Esophagus (tissue), 2 donors: ENCODE measurements at regions not wholly inside any gene's neighbourhood (a gene's known extent, or its start where the extent isn't known, plus 50 kb on each side); places are given as distances from the start of the nearest gene placed in this dataset.

Source experiments
- H3K27ac ChIP-seq, 2 donors: one replicate each; pipeline ENCODE4 v1.5.1; 2013; ENCODE audit warnings: low read depth in 2 of 2, mild to moderate bottlenecking in 2 of 2, inconsistent platforms in 1 of 2, low read length in 1 of 2, moderate library complexity in 1 of 2
- H3K27me3 ChIP-seq, 2 donors: one replicate each; pipeline ENCODE4 v1.6.1; 2013; ENCODE audit warnings: low read length in 2 of 2, control low read depth in 1 of 2, mild to moderate bottlenecking in 1 of 2; ENCODE audit not compliant: insufficient read depth in 2 of 2, control insufficient read depth in 1 of 2
- H3K36me3 ChIP-seq, 2 donors: one replicate each; pipeline ENCODE4 v1.6.1; 2013; ENCODE audit warnings: low read length in 1 of 2; ENCODE audit not compliant: control insufficient read depth in 2 of 2, insufficient read depth in 2 of 2
- H3K4me1 ChIP-seq, 2 donors: one replicate each; pipeline ENCODE4 v1.6.1; 2013; ENCODE audit warnings: low read length in 1 of 2; ENCODE audit not compliant: control insufficient read depth in 2 of 2, insufficient read depth in 2 of 2
- H3K4me3 ChIP-seq, 2 donors: one replicate each; pipeline ENCODE4 v1.5.1; 2013; ENCODE audit warnings: low read length in 2 of 2, mild to moderate bottlenecking in 2 of 2, low read depth in 1 of 2, moderate library complexity in 1 of 2
- H3K9me3 ChIP-seq, 2 donors: one replicate each; pipeline ENCODE4 v1.6.1; 2013; ENCODE audit warnings: mild to moderate bottlenecking in 2 of 2, low read depth in 1 of 2, low read length in 1 of 2, moderate library complexity in 1 of 2; ENCODE audit not compliant: control insufficient read depth in 2 of 2, insufficient read depth in 1 of 2
- WGBS, 2 donors: extraction: QIAGEN DNeasy Blood & Tissue Kit; methylation state at CpG; one replicate each; pipeline ENCODE4 v1.1.7; 2013; 5-methylcytosine and 5-hydroxymethylcytosine counted together
- donor health status: healthy with polysubstance abuse.
- donor health status: Bipolar disorder and iron deficiency.

DNA sequence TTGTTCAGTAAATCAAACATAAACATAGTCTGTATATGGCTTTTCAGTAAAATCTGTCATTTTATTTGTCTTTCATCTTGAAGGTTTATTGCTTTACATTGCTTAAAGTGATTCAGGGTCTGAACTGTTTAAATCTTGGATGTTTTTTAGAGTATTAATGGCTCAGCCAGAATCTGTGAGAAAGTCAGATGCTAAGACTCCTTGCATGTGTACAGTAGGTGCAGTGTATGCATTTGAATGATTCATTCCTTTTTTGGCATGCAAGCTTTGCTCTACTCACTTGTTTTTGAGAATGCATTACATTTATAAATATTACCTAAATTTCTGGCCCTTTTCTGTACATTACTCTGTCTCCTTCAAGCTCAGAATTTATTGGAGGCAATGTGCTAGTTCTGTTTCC is 271.0 kb upstream of the RIOK2 start:
- Histone ChIP-seq H3K4me1 (no peaks in the 10 kb centered on the region), H3K27ac (no peak overlapping the region), H3K36me3 (no peaks in the 10 kb centered on the region), H3K4me3 (no peak overlapping the region), H3K9me3 (no peaks in the 10 kb centered on the region), H3K27me3 (no peaks in the 10 kb centered on the region)

DNA sequence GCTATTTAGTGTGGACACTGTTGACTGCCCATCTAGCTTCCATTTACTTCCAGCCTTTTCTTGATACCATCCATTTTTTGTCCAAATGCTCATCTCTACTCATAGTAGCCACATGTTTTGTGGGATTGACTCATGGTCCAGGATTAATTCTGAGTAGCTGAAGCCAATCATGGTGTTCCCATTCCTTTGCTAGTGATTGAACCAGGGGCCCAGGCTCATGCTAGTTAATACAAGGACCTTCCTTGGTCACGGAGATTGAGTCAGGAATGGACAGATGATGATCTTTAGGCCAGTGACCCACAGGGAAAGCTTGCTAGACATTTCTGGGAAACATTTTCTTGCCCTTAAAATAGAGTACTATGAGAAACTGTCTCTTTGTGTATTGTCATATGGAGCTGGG is 272.9 kb upstream of the RIOK2 start:
- Histone ChIP-seq H3K9me3 (no peaks in the 10 kb centered on the region), H3K27ac (no peak overlapping the region), H3K4me3 (no peak overlapping the region), H3K27me3 (no peaks in the 10 kb centered on the region), H3K4me1 (no peaks in the 10 kb centered on the region), H3K36me3 (no peaks in the 10 kb centered on the region)
- 81 to 84% methylated on average over 1 of the region's 1 CpG for WGBS, 2 donors

DNA sequence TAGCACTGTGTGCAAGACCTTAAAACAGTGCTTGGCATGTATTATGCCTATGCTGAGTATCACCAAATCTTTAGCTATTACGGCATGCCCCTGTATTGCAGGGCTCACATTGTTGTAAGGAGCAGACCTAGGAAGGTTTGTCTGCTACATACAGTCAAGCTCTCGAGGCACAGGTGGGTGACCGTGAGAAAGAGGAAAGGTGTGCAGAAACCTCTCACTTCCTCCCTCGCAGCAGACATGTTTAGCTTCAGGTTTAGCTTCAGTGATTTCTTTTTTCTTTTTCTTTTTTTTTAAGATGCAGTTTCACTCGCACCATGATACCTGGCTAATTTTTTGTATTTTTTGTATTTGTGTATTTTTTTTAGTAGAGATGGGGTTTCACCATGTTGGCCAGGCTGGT is 275.8 kb upstream of the RIOK2 start:
- no peak overlapping the region for H3K4me3 ChIP-seq
- H3K36me3 ChIP-seq = no peaks in the 10 kb centered on the region
- H3K27ac ChIP-seq = no peak overlapping the region
- WGBS, 2 donors = 86 to 87% methylated on average over 5 of the region's 5 CpGs
- H3K27me3 ChIP-seq = no peaks in the 10 kb centered on the region
- no peaks in the 10 kb centered on the region for H3K9me3 ChIP-seq
- H3K4me1 ChIP-seq = no peaks in the 10 kb centered on the region

DNA sequence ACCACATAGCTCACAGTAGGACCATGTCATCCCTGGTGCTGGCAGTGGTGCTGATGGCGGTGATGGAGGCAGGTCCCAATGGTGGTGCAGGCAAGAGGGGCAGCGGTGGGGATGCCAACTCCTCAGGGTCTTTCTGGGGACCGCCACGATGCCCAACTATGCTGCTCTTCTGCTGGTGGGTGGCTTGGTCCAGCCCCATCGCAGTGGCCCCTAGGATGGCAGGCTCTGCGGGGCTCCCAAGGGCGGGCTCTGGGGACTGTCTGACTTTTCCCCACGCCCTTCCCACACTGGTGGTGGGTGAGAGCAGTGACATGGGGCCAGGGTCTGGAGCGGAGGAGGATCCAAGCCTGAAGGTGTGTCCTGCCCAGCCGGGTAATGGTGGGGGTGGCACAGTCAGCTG is 288.9 kb upstream of the RIOK2 start:
- peaks cover 4 to 13% of the 10 kb centered on the region in 2 donors for H3K9me3 ChIP-seq
- H3K27me3 ChIP-seq = no peaks in the 10 kb centered on the region
- no peak overlapping the region for H3K4me3 ChIP-seq
- WGBS, 2 donors = 88 to 90% methylated on average over 10 of the region's 10 CpGs
- H3K36me3 ChIP-seq = no peaks in the 10 kb centered on the region
- H3K27ac ChIP-seq = no peak overlapping the region
- H3K4me1 ChIP-seq = no peaks in the 10 kb centered on the region

DNA sequence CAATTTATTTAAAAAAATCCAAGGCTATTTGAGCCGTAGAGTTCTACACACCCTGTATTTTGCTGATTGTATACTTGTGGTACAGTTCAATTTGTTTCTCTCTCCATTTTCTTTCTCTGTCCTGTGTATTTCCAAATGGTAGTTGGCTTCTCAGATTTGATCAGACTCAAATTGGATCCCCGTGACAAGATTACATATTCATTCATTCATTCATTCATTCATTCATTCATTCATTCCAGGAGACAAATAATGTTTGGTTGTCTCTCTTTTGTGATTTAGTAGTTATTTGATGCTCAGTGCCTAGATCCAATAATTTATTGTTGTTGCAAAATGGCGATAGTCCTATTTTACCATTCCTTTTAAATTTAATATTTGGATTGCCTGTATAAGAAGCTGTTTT is 292.8 kb upstream of the RIOK2 start:
- Histone ChIP-seq H3K4me1 (no peaks in the 10 kb centered on the region), H3K9me3 (peaks cover 4 to 6% of the 10 kb centered on the region in 2 donors), H3K27me3 (no peaks in the 10 kb centered on the region), H3K4me3 (no peak overlapping the region), H3K36me3 (no peaks in the 10 kb centered on the region), H3K27ac (no peak overlapping the region)
- 93% methylated on average over 3 of the region's 3 CpGs for WGBS, 2 donors

DNA sequence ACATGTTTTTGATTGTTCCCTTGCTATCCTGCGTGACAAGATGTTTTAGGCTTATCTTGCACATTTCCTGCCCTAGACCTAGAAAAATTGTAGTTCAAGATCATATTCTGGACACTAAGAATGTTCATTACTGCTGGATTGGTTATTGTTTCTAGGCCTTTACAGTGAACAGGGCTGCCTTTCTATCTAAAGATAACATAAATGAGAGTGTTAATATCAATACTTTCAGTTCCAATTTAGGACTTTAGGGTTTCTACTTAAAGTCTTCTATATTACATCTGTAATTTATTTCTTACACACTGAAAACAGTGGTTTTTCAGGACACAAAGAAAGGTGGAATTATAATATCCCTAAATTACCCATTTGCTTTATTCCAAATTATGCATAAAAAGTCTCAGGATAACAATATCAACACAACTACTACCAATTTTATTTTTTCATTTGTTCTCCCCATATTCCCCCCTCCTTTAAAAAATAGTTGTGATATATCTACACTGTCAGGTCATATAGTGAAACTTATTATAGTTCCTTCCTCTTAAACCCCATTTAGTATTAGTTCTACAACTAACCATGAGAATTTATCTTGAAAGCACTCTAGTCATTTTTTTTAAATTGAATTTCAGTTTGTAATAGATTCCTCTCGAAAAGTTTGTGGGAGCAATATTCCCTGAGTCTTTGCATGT is 293.9 kb upstream of the RIOK2 start:
- 85 to 88% methylated on average over 2 of the region's 2 CpGs for WGBS, 2 donors
- Histone ChIP-seq H3K36me3 (no peaks in the 10 kb centered on the region), H3K27ac (no peak overlapping the region), H3K4me3 (no peak overlapping the region), H3K4me1 (no peaks in the 10 kb centered on the region), H3K9me3 (peaks cover 0 to 2% of the 10 kb centered on the region in 2 donors), H3K27me3 (no peaks in the 10 kb centered on the region)

DNA sequence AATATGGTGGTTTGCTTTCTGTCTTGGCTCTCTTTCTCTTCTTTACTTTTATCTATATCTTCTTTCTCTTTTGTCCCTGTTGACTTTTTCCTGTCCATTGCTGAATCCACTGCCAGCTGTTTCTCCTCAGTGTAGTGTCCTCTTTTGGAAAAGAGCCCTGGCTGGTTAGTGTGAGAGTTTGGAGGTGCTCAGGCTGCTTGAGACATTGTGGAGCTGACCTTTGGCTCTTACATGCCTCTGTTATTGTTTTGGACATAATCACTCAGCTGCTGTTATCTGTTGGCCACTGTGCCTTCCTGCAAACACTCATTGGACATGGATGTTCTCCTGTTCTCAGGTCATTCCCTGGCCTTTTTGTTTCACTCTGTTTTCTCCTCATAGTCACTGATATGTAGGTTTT is 295.4 kb upstream of the RIOK2 start:
- no peak overlapping the region for H3K4me3 ChIP-seq
- no peaks in the 10 kb centered on the region for H3K9me3 ChIP-seq
- no peaks in the 10 kb centered on the region for H3K27me3 ChIP-seq
- no peaks in the 10 kb centered on the region for H3K36me3 ChIP-seq
- H3K4me1 ChIP-seq = no peaks in the 10 kb centered on the region
- no peak overlapping the region for H3K27ac ChIP-seq

DNA sequence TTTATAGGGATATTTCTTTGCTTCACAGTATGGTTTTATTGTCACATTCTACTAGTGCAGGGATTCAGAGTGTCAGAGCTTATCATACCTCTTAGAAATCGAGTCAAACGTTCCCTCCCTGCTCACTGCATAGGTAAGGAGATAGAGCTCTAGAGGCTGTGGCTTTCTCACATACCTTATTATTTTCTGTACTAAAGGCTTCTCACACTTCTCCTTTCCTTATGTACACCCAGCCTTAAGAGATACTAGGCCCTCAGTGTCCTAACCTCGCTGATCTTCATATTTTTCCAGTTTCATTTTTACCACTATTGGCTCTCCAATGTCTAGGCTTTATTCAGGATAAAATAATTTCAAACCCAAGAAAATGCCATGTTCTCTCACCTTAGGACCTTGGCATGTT is 297.3 kb upstream of the RIOK2 start:
- Histone ChIP-seq H3K4me1 (no peaks in the 10 kb centered on the region), H3K27ac (no peak overlapping the region), H3K4me3 (no peak overlapping the region), H3K9me3 (no peaks in the 10 kb centered on the region), H3K27me3 (no peaks in the 10 kb centered on the region), H3K36me3 (no peaks in the 10 kb centered on the region)
- 78 to 86% methylated on average over 3 of the region's 3 CpGs for WGBS, 2 donors

DNA sequence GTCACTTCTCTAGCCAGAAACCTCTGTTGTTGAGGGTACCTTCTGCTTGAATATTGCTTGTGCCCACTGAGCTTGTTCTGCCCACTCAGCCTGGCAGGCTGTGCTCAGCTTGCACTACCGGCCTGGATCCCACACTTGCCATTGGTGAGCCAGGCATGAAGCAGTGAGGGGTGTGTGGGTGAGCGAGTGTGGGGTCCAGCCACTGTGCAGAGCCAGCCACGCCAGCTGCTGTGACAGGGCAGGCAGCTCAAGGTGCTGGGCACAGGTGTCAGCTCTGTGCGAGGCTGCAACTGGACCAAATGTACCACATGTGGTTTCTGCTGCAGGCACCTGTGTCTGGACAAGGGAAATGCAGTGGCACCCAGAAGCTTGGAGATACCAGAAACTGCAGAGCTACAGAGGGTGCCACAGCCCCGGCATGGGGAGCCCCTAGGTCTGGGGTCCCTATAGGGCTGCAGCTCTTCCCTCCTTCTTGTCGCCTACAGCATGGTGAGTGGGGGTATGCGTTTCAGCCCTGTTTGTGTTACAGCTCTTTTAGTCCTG is 305.1 kb upstream of the RIOK2 start:
- 88 to 91% methylated on average over 7 of the region's 7 CpGs for WGBS, 2 donors
- no peak overlapping the region for H3K4me3 ChIP-seq
- no peak overlapping the region for H3K27ac ChIP-seq
- H3K4me1 ChIP-seq = no peaks in the 10 kb centered on the region
- no peaks in the 10 kb centered on the region for H3K27me3 ChIP-seq
- H3K9me3 ChIP-seq = no peaks in the 10 kb centered on the region
- no peaks in the 10 kb centered on the region for H3K36me3 ChIP-seq

DNA sequence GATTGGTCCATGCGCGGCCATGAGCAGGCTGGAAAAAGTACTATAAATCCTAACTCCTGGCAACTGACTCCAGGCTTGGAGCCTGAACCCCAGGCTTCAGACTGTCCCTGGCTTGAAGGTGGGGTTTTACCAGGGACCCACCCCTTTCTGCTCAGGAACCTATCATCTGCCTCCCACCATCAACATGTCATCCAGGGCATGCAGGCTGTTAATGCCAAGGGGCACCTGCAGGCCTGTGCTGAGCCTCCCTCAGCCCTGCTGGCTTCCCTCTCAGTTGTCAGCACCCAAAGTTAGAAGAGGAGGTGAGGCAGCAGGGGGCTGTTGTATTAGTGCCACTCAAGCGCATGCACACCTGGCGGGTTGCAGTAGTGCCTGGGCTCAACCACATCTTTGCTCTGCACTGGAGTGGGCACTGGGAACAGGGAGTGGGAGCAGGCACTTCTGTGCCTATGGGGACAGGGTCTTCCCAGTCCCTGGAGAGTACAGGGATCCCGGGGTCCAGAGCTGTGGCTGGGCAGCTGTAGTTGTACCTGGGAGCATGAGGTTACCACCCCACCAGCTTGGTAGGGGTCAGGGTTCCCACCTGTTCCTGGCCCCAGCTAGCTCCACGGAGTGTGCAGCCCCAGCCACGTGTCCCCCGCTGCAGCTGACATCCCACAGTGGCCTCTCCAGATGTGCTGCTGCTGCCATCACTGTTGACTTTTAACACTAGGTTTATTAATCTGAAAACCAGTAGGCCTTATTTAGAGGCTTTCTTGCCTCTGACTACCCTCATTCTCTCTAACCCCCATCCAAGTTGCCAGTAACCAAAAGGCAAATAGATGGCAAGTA is 306.2 kb upstream of the RIOK2 start:
- WGBS, 2 donors = 87 to 88% methylated on average over 8 of the region's 8 CpGs
- H3K4me3 ChIP-seq = no peak overlapping the region
- H3K9me3 ChIP-seq = no peaks in the 10 kb centered on the region
- no peaks in the 10 kb centered on the region for H3K4me1 ChIP-seq
- H3K27ac ChIP-seq = no peak overlapping the region
- H3K27me3 ChIP-seq = no peaks in the 10 kb centered on the region
- no peaks in the 10 kb centered on the region for H3K36me3 ChIP-seq
